H1 (cell line): ENCODE measurements at regions not wholly inside any gene's neighbourhood (a gene's known extent, or its start where the extent isn't known, plus 50 kb on each side); places are given as distances from the start of the nearest gene placed in this dataset.

Source experiments
- KDM4A ChIP-seq: IDR thresholded peaks from one replicate; pipeline ENCODE4 v1.7.1; 2012; ENCODE audit warnings: low read depth, mild to moderate bottlenecking, moderate library complexity, low read length, inconsistent platforms; ENCODE audit not compliant: severe bottlenecking
- TAF1 ChIP-seq: IDR thresholded peaks from 2 replicates; pipeline ENCODE4 v1.6.1; 2011; ENCODE audit warnings: mild to moderate bottlenecking, low read depth, low read length
- TF ChIP-seq, protein P1 (sequence below): IDR thresholded peaks from 2 replicates; pipeline ENCODE4 v1.6.1; 2012; ENCODE audit warnings: inconsistent platforms

DNA sequence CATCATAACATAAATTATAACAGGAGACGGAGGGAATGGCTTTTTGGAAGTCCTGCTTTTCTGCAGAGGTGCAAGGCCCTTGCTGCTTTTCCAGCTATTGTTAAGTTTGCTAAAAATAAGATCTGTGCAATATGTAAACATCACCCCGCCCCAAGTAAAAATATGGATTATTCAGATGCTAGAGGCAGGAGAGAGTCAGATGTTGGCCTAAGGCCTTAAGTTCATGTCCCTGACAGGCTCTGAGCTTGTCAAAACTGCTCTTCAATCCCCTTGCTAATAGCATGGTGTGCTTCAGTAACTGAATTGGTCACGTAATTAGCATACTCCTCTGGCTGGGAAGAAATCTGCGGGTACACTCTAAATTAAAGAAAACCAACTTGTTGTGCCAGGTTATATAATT, 147.5 kb downstream of the BMP2 start (continued):
- TF ChIP-seq, protein P1, sequence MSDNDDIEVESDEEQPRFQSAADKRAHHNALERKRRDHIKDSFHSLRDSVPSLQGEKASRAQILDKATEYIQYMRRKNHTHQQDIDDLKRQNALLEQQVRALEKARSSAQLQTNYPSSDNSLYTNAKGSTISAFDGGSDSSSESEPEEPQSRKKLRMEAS = no peak
- TF ChIP-seq KDM4A (no peak), TAF1 (no peak)
